COR-L47 (cell line): ENCODE measurements at regions not wholly inside any gene's neighbourhood (a gene's known extent, or its start where the extent isn't known, plus 50 kb on each side); places are given as distances from the start of the nearest gene placed in this dataset.
A peak's percentile ranks its signal among the peaks of the same experiment; 100 is the strongest.

ENCODE experiments used
- DNase-seq: peaks from one replicate; lab custom pipeline; 2025; lab: John Stamatoyannopoulos, UW

DNA sequence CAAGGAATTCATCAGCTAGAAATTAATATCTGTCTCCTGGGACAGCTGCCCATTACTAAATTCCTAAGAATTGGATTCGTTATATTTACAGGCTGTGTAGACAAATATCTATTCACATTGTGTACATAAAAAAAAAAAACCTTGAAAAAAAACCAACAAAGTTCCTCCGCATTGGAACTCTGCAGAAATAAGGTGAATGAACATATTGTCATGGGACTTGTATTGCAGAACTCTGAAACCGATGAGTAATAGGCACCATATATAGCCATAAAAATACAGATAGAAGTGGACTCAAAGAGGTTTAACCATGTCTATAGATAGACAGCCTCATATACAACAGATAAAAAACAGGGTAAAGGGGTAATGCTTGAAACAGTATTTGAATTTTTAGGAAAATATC is 909.9 kb upstream of the CHAC2 start:
- DNase-seq = no peak

DNA sequence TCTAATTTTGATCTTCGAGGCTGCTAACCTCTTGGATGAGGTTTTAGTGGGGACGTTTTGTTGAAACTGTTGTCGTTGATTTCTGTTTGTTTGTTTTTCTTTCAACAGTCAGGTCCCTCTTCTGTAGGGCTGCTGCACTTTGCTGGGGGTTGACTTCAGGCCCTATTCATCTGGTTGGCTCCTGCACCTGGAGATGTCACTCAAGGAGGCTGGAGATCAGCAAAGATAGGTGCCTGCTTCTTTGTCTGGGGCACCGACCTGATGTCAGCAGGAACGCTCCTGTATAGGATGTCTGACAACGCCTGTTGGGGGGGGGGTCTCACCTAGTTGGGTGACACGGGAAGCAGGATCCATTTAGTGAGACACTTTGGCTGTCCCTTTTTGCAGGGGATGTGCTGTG is 915.6 kb upstream of the CHAC2 start:
- no peak for DNase-seq

DNA sequence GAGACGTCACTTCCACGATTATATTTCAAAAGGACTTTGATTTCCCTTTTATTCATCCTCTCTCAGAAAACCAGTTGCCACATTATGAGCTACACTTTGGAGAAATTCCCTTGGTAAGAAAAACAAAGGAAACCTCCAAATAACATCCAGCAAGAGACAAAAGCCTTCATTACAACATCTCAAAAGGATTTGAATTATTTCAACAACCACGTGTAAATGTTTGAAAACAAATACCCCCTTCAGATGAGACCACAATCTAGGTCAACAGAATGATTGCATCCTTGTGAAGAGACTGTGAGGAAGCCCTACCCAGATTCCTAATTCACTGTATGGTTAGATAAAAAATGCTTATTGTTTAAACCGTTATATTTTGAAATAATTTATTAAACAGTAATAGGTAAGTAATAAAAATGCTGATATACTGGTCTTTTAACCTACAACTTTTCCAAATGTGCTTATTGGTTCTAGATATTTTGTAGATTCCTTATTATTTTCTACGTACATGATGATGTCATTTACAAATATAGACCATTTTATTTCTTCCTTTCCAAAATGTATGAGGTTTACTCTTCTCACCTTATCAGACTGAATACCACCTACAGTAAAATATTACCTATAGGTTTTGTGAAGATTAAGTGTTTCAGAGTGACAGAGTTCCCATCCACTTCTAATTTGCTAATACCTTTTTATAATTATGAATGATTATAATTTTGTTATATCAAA is 922.7 kb upstream of the CHAC2 start:
- DNase-seq = no peak

DNA sequence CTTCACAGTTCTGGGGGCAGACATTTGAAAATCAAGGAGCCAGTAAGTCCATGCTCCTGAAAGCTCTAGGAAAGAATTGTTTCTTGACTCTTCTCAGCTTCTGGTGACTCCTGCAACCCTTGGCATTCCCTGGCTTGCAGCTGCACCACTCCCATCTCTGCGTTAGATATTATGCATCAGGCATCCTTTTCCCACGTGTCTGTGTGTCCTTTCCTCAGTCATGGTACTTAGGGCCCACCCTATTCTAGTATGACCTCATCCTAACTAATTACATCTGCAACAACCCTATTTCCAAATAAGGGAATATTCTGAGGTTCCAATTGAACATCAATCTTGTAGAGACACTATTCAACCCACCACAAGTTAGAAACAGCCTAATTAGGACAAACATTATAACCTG is 931.7 kb upstream of the CHAC2 start:
- DNase-seq = no peak

DNA sequence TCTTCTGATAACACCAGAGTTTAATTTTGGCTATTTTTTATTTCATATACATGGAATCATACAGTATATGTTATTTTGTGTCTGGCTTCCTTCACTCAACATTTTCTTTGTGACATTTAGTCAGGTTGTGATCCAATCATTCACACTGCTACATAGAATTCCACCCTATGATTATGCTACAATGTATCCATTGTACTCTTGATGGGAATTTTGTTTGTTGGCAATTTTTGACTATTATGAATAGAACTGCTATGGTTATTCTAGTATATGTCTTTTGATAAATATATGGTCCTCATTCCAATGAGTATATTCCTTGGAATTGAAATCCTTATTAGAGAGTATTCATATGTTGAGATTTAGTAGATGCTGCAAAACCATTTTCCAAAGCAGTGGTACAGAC is 936.4 kb upstream of the CHAC2 start:
- DNase-seq = no peak

DNA sequence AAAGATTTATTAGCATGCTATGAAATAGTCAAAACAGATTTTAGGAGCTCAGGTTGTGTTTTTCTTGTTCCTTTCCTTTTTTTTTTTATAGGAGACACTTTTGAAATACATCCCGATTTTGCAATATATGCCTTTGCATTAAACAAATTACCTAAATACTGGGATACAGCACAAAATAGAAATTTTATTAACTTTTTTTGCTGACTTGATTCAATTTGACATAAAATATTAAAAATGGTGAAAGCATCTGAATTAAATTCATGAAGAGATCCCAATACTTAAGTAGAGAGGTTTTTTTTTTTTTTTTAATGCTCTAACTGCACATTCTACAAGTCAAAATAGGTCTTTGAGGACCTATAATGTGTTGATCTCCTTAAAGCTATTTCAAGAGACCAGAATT is 939.5 kb upstream of the CHAC2 start:
- DNase-seq = no peak

DNA sequence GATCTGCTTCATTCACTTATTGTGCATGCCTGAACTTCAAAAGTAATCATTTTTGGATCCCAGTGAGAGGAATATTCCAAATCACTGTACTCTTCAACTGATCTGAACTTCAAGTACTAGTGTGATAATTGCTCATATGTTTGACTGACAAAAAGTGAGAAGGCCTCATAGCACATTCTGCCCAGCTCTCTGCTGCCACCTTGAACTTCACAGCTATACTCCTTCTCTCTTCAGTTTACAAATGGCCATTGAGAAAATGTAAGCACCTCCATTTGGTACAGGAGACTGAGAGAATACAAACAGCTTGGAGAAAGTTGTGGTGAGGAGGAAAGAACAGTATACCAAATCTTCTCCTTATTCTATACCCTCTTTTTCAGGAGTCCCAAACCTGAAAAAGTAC is 946.0 kb upstream of the CHAC2 start:
- no peak for DNase-seq

DNA sequence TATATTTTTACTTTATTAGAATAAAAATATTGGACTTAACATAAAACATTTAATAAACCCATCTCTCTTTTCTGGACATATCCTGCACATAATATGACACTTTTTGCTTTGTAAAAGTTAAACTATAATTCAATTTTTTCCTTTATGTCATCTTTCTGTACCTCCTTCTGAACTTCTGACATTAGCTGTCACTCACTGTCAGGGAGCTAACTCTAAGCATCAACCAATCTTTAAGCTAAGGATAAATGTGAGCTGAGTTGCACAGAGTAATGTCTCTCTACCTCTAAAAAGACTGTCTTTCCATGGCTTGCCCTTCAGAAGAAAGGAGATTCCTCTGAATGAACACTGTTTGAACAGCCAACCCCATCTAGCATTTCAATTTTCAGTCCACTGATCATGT is 948.6 kb upstream of the CHAC2 start:
- no peak for DNase-seq

DNA sequence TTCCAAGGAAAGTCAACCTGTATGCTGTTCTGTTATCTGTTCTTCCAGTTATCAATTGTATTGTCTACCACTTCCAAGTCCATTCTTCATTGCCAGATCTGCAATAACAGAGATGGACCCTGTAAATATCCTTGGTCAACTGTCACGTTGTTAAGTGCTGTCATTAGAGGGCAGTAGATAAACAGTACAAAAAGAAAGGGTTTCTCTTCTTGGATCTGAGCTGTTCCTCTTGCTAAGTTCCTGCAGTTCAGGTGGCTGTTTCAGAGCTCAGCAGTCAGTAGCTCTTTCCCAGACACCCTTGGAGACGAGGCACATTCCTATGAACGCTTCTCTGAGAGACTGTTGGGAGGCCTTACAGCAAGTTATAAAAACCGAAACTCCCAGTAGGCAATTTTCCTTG is 957.1 kb upstream of the CHAC2 start:
- DNase-seq = peak; percentile 23

DNA sequence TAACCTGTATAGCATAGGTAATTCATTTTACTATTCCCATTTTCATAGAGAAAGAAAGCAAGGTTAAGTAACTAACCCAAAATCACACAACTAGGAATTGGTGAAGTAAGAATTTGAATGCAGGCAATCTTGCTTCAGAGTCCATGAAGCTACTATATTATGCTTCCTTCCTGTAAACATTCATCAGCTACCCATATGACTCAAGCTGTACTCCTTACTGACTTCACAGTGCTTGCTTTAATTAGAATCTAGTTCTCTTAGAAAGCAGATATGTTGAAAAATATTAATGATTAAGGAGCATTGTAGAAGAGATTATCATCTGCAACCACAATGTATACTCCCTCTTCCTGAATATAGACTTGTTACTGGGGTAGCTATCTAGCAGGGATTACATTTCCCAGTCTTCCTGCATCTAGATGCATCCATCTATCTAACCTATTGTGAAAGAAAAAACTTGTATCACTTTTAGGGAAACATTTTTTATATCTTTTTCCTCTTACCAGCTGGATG is 961.6 kb upstream of the CHAC2 start:
- DNase-seq = no peak

DNA sequence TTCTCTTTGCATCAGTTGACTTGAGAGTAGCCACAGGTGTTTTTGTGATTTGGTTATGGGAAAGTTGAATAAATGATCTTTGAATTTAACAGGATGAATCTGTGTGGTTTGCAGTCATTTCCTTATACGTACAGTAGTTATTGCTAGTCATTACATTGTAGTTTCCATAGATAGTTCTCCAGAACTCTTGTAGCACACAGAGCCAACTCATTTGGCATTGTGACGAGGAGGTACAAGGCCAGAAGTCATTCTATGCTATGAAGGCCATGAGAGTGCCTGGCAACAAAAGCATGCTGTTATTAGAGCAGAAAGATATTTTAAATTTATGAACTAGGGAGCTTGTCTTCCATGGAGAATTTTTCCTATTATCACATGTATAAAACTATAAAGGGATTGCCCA is 973.0 kb upstream of the CHAC2 start:
- no peak for DNase-seq

DNA sequence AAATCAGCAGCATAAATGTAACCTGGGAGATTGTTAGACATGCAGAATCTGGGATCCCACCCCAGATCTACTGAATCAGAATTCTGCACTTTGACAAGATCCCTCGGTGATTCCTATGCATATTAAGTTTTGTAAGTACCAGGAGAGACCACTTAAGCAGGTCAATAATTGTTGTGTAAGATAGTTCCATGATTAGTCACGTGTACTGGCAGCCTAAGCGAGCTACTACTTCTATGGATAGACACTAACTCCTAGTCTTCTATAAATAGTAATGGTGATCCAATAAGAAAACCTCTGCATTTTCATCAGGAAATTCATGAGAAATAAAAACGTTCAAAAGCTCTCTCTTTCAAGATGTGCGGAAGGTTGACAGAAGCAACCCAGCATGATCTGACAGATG is 988.2 kb upstream of the CHAC2 start:
- DNase-seq = no peak

DNA sequence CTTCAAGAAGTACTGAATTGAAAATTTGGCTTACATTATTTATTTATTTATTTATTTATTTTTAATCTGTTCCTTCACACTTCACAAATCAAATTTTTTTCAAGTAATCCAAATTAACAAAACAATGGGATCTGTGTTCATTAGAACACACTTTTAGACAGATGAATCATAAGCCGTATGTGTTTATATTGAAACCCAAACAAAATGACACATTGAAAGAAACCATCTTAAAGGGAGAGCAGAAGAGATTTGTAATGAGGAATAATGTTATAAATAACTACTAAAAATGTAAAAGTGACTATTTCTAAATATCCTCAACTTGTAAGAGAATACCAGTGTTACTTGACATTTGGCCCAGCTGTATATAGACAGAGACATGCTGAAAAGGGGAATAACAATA is 991.0 kb upstream of the CHAC2 start:
- DNase-seq = no peak

DNA sequence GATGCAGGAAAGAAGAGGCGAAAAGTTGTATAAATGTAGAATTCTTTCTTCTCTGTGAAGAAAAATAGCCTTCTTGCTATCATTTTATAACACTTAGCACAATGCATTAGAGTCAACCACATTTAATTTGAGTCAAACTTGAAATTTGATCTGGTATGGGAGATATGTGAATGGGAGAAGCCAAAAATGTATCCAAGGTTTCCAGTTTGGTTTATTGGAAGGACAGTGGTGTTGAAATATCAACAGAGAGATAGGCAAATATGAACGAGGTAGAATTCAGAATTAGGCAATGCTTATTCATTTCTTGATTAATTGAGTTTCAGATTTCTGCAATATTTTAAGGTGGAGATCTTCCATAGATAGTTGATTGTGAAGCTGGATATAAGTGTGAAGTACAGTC is 991.9 kb upstream of the CHAC2 start:
- DNase-seq = no peak

DNA sequence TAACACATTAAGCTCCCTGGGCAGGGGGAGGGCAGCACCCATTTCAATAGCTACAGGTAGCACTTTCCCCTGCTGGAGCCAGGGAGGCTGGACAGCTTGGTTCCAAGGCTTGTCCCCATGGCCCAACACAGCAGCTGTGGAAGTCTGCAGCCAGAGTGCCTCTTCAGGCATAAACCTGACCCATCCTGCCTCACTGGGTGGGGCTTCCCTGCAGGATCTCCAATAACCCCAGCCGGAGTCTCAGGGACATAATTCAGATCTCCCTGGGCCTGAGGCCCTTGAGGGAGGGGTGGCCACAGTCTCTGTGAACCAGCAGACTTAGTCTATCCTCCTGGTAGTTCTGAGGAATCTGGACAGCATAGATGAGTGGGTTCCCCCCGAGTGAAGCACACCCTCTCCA is 1001.9 kb upstream of the CHAC2 start:
- DNase-seq = no peak

DNA sequence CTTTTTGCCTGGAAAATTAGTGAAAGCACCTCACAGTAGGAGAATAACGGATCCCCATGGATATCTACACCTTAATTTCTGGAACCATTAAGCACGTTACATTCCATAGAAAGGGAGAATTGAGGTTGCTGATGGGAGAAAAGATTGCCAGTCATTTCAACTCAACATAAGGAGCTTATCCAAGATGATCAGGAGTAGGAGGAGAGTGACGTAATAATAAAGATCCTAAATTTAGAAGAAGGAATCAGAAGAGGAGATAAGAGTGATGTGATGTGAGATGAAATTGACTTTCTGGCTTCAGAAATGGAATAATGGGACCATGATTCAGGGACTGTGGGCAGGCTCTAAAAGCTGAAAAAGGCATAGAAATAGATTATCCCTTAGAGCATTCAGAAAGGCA is 1017.8 kb upstream of the CHAC2 start:
- DNase-seq = no peak

DNA sequence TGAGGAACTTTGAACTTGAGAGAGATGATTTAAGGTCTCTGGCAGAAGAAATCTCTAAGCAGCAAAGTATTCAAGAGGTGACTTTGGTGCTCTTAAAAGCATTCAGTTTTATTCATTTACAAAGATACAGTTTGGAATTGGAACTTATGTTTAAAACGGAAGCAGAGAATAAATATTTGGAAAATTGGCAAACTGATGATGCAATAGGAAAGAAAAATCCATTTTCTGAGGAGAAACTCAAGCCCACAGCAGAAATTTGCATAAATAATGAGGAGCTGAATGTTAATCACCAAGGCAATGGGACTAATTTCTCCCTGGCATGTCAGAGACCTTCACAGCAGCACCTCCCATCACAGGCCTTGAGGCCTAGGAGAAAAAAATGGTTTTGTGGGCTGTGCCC is 1022.5 kb upstream of the CHAC2 start:
- DNase-seq = no peak

DNA sequence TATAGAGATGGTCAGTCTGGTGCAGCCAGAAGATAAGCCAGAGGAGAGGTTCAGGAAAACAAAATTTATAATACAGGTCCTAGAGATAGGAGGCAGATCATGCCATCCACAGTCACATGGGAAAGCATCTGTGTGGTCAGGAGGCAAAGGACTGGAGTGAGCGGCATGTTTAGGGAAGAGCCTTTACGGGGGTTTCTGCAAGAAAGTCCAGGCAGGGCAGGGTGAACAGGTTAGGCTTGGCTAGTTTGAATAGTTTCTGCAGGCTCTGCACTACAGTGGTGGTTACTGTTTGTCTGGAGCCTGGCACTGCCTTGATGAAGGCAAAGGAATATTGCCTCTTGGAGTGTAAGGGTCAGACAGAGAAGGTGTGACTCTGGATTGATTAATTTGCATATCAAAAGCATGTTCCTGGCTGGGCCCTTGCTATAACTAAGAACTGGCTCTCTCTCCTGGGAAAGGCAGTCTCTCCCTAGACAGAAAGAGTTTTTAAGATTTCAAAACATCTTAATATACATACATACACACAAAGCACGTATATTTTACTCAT is 1034.7 kb upstream of the CHAC2 start:
- no peak for DNase-seq

DNA sequence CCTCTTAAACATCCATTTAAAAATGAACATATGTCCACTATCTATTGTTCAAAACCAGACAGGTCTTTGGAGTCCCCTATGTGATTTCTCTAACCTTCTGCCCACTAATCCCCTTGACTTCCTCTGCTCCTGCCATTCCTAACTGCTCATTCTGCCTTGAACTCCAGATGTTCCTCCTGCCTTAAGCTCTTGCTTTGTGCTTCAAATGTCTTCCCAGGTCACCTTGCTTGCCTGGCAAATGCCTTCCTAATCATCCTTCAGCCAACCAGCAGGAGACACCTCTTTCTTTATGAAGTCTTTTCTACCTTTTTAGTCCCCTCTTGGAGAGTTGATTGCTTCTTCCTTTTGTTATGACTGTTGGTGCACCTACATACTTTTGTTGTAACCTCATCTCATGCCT is 1043.0 kb upstream of the CHAC2 start:
- DNase-seq = no peak

DNA sequence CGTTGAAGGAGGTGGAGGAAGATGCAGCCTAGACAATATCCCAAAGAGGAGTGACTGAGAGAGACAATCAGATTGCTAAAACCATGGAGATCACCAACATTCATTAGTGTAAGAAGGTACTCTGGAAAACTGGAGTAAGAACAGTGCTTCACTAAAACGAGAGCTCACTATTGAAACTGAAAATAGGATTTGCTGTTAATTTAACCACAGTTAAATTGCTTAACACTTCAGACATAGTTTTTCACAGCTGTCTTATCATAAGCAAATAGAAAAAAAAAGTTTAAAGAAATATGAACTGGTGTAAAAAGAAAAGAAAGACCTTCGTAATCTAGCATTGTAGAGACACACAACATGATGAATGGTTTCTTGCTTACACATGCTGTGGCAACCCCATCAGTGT is 1049.8 kb upstream of the CHAC2 start:
- no peak for DNase-seq

DNA sequence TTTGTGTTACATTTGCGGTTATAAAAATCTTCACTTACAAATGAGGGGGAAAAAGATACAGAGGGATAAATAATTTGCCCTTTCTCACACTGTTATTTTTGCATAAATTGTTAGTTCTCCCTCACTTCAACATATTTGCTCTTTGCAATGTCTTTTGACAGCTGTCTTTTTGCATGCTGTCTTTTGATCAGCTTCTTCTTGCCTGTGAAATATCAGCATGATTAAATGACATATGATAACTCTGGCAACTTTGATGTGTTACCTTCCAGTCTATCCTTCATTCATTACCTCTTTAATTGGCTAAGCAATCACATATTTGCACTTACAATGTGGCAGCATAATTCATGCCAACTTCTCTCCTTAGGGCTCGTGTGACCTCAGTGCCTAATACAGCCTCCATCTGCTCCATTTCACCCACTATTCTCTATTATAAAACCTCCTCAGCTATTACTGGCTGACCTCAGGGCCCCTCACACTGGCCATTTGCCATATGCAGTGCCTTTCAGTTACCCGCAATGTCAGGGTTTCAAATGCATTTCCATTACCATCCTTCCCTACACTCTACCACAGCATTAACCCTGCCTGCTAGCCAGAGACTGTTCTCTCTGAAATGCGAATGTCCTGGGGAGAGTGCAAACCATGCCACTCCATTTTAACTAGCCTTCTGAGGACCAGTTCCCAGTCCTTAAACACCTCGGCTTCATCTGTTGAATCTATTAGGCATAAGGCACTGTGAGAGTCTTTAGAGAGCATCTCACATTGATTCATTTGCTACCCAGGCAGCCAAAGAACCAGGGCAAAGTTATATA is 1056.6 kb upstream of the CHAC2 start:
- DNase-seq = no peak

DNA sequence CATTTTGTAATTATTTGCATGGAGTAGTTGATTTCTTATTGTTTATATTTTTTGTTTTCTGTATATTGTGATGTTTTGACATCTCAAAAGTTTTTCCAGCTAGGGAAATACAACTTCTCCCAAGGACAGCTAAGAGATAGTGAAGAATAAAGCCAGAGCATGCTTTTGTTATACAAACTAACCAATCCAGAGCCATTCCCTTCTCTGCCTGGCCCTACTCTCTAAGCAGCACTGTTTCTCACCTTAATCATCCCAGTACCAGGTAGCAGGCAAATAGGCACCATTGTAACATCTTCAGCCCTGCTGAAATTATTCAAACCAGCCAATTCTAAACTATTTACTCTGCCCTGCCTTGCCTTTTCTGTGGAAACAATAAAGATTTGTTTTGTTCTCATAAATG is 1063.4 kb upstream of the CHAC2 start:
- DNase-seq = no peak

DNA sequence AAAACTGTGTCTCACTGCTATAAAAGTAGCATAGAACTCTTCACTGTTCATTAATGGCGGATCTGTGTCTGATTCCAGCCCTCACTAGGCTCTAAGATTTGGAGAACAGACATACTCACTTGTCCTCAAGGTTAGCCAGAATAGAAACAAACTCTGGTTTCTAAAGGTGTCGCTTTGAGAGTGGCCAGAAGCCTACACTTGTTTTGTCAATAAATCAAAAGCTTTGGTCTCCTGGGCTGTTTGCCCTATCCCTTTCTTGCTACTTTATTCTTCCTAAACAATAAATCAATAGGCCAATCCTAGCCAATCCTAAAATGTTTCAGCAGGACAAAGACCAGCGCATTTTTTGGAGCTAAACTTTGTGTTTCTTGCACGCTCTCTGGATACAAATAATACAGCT is 1064.6 kb upstream of the CHAC2 start:
- DNase-seq = no peak
